Esophagus squamous epithelium (tissue), 5 donors: ENCODE measurements at regions not wholly inside any gene's neighbourhood (a gene's known extent, or its start where the extent isn't known, plus 50 kb on each side); places are given as distances from the start of the nearest gene placed in this dataset.
"Not testable (repeated sequence)": the region's sequence is repeated elsewhere in the genome, so short reads cannot be mapped to it uniquely, and the experiment has no call there.

Experiments used
- DNase-seq: peaks from one replicate; lab custom pipeline; 2025; lab: John Stamatoyannopoulos, UW
- H3K27ac ChIP-seq, 4 donors: fragments of 200-600 bp; sonication (generic); one replicate each; pipeline ENCODE4 v1.5.1; 2016 to 2019; ENCODE audit warnings: mild to moderate bottlenecking in 1 of 4
- H3K27me3 ChIP-seq, 4 donors: fragments of 200-600 bp; sonication (generic); 1 replicate in 3 of 4; 2 replicates in 1 of 4; pipeline versions ENCODE4 v1.5.1 to v1.6.0; 2017 to 2021; ENCODE audit warnings: antibody characterized with exemption in 1 of 4
- H3K36me3 ChIP-seq, 3 donors: fragments of 200-600 bp; sonication (generic); one replicate each; pipeline ENCODE4 v1.5.1; 2016 to 2019
- H3K4me1 ChIP-seq, 3 donors: fragments of 200-600 bp; sonication (generic); one replicate each; pipeline ENCODE4 v1.5.1; 2017 to 2019
- H3K4me3 ChIP-seq, 4 donors: fragments of 200-600 bp; sonication (generic); 1 replicate in 3 of 4; 2 replicates in 1 of 4; pipeline ENCODE4 v1.5.1; 2016 to 2019; ENCODE audit warnings: mild to moderate bottlenecking in 2 of 4, moderate library complexity in 1 of 4
- H3K9me3 ChIP-seq, 3 donors: fragments of 200-600 bp; sonication (generic); one replicate each; pipeline ENCODE4 v1.5.1; 2016 to 2019
- CTCF ChIP-seq, 6 experiments: fragments of 450-650 bp in 4 of 6; fragments of 200-600 bp in 2 of 6; sonication (generic) in 2 of 6; IDR thresholded peaks; one replicate each; pipeline ENCODE4 v1.5.1; 2016 to 2019; ENCODE audit warnings: antibody characterized with exemption in 6 of 6, mild to moderate bottlenecking in 4 of 6, moderate library complexity in 4 of 6
- POLR2A ChIP-seq, 4 donors: fragments of 450-650 bp; IDR thresholded peaks; one replicate each; pipeline ENCODE4 v1.6.1; 2017; ENCODE audit warnings: antibody characterized with exemption in 4 of 4, mild to moderate bottlenecking in 4 of 4, moderate library complexity in 3 of 4
- WGBS, 2 donors: methylation state at CpG; one replicate each; pipeline ENCODE4 v1.1.5; 2018; 5-methylcytosine and 5-hydroxymethylcytosine counted together
- intact Hi-C: fragments of 100-400 bp; cut with DNase I; formaldehyde crosslinking; loops from one replicate; pipeline ENCODE4 v1.15.0; 2022
- donor health status: DM: yes; HTN: yes; CAD: no.

DNA sequence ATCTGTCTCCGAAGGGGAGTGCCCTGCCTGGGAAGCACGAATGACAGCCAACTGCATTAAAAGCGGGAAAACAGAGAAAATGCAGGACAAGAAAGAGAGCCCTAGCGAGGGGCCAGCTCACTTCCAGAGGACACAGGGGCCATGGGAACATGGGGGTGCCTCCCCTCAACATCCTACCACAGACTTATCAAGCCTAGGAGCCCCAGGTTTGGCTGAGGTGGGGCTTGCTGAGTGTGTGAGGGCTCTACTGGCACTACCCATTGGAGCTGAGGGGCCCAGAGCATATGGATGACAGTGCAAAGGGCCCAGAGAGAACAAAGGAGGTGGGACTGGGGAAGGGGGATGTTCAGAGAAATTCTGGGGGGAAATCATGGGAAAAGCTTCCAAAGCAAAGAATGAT, 101.8 kb downstream of the PJA1 start:
- Histone ChIP-seq H3K4me3 (no peak overlapping the region), H3K9me3 (peaks cover 0 to 5% (median 0%) of the 10 kb centered on the region in 3 donors), H3K27ac (no peak overlapping the region), H3K27me3 (no peaks in the 10 kb centered on the region), H3K36me3 (no peaks in the 10 kb centered on the region), H3K4me1 (no peaks in the 10 kb centered on the region)
- WGBS, 2 donors: 80 to 89% methylated on average over 4 of the region's 4 CpGs
- intact Hi-C loops: no loop called here
- TF ChIP-seq CTCF (IDR thresholded peaks at IDR 0.05): no peak
- no peak for TF ChIP-seq POLR2A (IDR thresholded peaks at IDR 0.05)
- DNase-seq: no peak

DNA sequence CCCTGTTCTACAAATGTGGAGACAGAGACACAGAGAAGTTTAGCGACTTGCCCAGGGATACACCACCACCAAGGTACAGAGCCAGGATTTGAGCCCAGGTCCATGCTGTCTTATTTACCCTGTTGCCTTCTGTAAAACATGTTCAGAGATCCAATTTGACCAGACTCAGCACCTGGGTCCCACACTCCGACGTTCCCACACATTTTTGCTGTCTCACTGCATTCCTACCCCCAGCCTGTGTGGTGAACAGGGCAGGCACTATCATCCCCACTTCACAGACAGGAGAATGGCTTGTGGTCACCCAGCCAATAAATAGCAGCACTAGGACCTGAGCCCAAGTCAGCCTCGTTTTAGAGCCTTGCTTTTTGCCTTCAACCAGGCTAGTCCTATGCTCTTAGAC, 102.8 kb downstream of the PJA1 start:
- no peak overlapping the region for H3K4me3 ChIP-seq
- H3K9me3 ChIP-seq: peaks cover 0 to 5% (median 0%) of the 10 kb centered on the region in 3 donors
- H3K27ac ChIP-seq: no peak overlapping the region
- 55% methylated on average over 3 of the region's 4 CpGs; no CpG with 5 or more reads in 1 of the 2 donors for WGBS, 2 donors
- DNase-seq: no peak
- H3K36me3 ChIP-seq: no peaks in the 10 kb centered on the region
- TF ChIP-seq CTCF (IDR thresholded peaks at IDR 0.05): no peak
- no peak for TF ChIP-seq POLR2A (IDR thresholded peaks at IDR 0.05)
- no peaks in the 10 kb centered on the region for H3K4me1 ChIP-seq
- H3K27me3 ChIP-seq: no peaks in the 10 kb centered on the region
- intact Hi-C loops: no loop called here

- Histone ChIP-seq H3K27ac (no peak overlapping the region), H3K27me3 (no peaks in the 10 kb centered on the region), H3K4me3 (no peak overlapping the region), H3K36me3 (no peaks in the 10 kb centered on the region), H3K9me3 (peaks cover 0 to 5% (median 0%) of the 10 kb centered on the region in 3 donors), H3K4me1 (no peaks in the 10 kb centered on the region)
- 66 to 74% methylated on average over 2 to 3 of the region's 6 CpGs for whole genome bisulfite sequencing, 2 donors
- DNase-seq: no peak
- intact Hi-C loops: no loop called here
- TF ChIP-seq POLR2A (IDR thresholded peaks at IDR 0.05) (no peak), CTCF (IDR thresholded peaks at IDR 0.05) (peak in 3 of 6 experiments; percentile 9 to 32 (median 29))
These were observed 104.4 kb downstream of the PJA1 start for GRCh38 chrX:69060631-69061408.

DNA sequence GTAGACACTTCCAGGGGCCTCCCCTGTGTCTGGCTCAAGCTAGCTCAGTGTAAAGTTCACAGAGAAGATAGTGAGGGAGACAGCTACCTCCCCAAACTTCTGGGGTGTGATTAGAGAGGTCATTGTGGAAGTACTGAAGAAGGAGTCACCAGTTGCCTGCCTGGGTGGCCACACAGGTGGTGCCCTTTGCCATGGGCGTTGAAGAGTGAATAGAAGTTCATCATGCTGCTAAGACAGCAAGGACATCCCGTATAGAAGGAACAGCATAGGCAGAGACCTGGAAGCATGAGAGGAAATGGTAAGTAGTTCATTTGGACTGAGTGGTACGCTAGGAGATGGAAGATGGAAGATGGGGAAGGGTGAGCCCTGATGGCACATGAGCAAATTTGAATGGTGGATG, 110.1 kb downstream of the PJA1 start:
- no peaks in the 10 kb centered on the region for H3K4me1 ChIP-seq
- no peak for TF ChIP-seq POLR2A (IDR thresholded peaks at IDR 0.05)
- no peak for TF ChIP-seq CTCF (IDR thresholded peaks at IDR 0.05)
- H3K36me3 ChIP-seq: no peaks in the 10 kb centered on the region
- H3K27ac ChIP-seq: no peak overlapping the region
- H3K9me3 ChIP-seq: no peaks in the 10 kb centered on the region
- intact Hi-C loops: no loop called here
- no peak overlapping the region for H3K4me3 ChIP-seq
- 69 to 81% methylated on average over 3 of the region's 3 CpGs for WGBS, 2 donors
- DNase-seq: no peak
- H3K27me3 ChIP-seq: no peaks in the 10 kb centered on the region

DNA sequence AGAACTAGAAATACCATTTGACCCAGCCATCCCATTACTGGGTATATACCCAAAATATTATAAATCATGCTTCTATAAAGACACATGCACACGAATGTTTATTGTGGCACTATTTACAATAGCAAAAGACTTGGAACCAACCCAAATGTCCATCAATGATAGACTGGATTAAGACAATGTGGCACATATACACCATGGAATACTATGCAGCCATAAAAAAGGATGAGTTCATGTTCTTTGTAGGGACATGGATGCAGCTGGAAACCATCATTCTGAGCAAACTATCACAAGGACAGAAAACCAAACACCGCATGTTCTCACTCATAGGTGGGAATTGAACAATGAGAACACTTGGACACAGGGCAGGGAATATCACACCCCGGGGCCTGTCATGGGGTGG, 110.8 kb downstream of the PJA1 start:
- DNase-seq: not testable (repeated sequence)

More for the DNA sequence above, 110.8 kb downstream of the PJA1 start:
- H3K27ac ChIP-seq, H3K4me1 ChIP-seq, H3K27me3 ChIP-seq, intact Hi-C loops, H3K9me3 ChIP-seq, H3K4me3 ChIP-seq, H3K36me3 ChIP-seq: not testable (repeated sequence)
- 33 to 78% methylated on average over 1 to 3 of the region's 3 CpGs for WGBS, 2 donors
